Activated T-cell treated with anti-CD3 and anti-CD28 coated beads, Interleukin-2, amount 50 U/mL, for 48 hours (primary cell): ENCODE measurements at regions not wholly inside any gene's neighbourhood (a gene's known extent, or its start where the extent isn't known, plus 50 kb on each side); places are given as distances from the start of the nearest gene placed in this dataset.
A peak's percentile ranks its signal among the peaks of the same experiment; 100 is the strongest.

Experiments
- DNase-seq, 2 experiments: peaks; one replicate each; pipeline ENCODE4 v3.0.0-alpha.2; 2020

DNA sequence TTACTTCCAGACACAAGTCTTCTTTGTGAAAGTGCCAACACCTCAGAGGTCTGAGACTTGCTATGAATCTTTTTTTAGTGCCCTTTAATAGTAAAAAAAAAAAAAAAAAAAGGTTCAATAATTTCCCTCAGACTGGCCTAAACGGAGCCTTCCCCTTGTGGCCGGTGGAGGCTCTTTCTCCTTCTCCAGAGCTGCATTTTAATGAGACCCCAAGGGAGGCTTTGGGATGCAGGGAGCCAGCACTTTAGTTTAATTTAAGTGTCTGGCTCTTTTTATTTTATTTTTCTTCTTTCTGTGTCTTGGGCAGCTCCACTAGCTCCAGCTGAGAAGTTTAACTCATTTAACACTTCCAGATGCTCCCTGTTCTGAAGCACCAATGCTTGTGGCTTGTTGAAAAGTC, 67.8 kb upstream of the MAPK4 start:
- no peak for DNase-seq

DNA sequence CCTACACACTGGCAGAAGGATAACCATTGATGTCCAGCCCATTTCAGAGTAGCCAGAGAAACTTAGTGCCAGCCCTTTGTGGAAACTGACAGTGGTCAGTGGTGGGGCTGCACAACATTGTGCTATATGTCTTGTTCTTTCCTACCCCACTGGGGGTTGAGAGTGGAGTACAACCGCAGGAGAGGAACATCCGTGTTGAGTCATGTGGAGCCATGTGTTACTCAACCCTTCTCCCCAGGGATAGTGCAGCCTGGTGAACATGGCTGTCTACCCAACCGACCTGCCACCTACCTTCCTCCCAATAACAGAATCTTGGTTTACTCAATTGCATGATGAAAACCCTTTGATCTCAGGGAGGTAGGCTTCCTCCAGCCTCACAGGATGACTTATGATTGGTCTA, 65.3 kb upstream of the MAPK4 start:
- DNase-seq = no peak

DNA sequence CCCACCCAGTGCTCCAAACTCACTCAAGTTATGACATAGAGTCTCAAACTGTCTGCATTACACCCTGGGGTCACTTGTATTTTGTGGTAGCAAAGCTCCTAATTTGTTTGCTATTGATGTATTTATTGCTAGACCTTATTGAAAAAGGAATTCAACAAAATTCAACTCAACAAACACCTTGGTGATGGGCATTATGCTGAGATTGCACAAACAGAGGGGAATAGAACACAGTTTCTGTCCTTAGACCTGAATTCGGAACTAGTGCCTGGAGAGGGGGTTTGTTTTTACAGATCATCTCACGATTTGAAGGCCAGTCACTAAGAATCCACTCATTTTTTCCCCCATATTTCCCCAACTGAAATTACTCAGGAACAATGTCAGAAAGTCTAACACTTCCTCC, 53.5 kb upstream of the MAPK4 start:
- DNase-seq = no peak

DNA sequence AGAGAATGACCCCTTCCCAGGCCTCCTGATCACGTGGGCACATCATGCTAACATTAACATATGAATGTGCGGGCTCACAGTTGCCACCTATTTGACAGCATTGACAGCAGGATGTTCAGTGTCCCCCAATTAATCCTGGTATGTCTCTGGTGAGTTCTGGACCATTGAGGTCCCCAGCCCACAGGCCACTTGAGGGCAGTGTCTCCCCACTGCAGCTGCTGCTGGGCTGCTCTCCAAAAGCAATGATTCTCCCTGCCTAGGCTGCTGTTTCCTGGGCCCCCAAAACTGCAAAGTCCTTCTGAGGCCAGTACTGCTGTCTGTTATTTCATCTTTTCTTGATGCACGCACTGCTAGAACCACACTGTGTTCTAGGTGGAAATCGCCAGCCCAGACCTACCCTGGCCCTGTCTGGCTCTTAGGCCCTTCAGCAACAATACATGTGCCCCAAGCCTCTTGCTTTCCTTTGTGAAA, 52.7 kb upstream of the MAPK4 start:
- peak in 1 of 2 experiments; percentile 17 for DNase-seq

DNA sequence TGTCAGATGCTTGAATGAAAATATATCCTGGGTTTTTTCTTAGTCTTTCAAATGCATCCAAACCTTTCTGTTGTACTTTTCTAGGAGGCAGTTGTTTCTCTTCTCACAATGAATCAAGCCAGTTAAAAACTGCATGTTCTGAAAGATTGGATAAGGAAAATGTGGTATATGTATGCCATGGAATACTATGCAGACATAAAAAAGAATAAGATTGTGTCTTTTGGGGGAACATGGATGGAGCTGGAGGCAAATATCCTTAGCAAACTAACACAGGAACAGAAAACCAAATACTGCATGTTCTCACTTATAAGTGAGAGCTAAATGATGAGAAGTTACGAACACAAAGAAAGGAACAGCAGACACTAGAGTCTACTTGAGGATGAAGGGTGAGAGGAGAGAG, 51.7 kb upstream of the MAPK4 start:
- no peak for DNase-seq

DNA sequence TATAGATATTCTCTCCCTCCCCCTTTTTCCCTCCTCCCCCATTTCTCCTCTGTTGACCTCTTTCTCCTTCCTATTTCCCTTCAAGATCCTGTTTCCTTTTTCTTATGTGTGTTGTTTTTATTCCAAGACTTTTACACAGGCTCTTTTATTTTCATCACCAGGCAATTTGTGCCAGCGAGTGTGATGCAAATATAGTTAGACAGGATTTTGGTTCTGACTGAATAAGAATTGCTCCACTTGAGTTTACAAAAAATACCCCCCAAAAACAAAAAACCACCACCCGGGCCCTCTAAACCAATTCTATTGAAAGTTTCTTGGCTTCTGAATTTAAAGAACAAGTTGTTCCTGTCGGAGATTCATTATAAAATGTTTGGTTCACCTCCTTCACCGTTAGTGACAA, 50.9 kb upstream of the MAPK4 start:
- DNase-seq = no peak
